Hepatic stellate cell (primary cell): ENCODE measurements at regions not wholly inside any gene's neighbourhood (a gene's known extent, or its start where the extent isn't known, plus 50 kb on each side); places are given as distances from the start of the nearest gene placed in this dataset.

Experiments
- DNase-seq: peaks from one replicate; pipeline ENCODE4 v3.0.0; 2011; ENCODE audit warnings: low spot score

DNA sequence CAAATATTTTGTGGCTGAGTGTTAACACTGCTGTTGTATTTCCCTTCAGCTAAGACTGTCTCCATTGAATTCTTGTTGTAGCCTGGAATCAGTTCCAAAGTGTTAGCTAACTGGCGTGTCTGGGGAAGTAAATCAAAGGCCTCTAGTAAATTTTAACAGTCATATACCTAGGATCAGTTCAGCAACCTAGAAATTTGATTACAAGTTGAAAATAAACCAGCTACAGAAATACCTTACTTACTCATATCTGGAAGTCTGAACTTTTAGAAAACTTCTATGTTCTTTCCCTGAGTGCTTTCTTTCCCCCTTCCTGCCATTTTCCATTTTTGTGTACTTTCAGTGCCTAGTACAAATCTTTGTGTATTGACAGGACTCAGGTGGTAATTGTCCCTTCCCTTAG, 396.7 kb upstream of the DCC start:
- no peak for DNase-seq

DNA sequence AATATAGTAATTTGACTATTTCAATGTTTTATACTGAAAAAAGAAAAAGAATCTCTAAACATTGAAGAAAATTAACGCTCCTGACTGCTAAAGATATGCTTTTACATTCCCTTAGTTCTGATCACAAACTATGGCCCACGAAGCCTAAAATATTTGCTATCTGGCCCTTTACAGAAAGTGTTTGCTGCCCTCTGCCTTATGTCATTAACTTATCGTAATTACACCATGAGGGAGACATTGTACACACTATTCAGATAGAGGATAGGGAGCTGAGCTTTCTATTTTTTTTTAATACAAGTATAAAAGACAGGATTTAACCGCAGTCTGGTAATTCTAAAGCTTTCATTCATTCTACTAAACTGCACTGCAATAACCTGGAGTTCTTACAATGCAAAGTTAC, 393.1 kb upstream of the DCC start:
- DNase-seq: no peak

DNA sequence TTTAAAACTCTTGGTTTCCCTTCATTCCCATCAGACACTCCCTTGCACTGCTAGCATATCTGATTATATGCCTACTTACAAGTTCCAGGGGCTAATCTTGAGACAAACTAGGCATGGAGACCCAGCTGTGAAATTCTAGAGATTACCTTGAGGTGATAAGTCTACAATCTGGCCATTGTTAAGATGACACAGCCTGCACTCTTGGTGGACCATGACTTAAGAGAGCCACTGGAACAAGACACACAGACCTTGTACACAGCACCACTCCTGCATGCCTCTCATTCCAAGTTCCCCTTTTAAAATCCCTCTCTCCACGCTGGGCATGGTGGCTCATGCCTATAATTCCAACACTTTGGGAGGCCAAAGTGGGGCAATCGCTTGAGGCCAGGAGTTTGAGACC, 387.2 kb upstream of the DCC start:
- no peak for DNase-seq

DNA sequence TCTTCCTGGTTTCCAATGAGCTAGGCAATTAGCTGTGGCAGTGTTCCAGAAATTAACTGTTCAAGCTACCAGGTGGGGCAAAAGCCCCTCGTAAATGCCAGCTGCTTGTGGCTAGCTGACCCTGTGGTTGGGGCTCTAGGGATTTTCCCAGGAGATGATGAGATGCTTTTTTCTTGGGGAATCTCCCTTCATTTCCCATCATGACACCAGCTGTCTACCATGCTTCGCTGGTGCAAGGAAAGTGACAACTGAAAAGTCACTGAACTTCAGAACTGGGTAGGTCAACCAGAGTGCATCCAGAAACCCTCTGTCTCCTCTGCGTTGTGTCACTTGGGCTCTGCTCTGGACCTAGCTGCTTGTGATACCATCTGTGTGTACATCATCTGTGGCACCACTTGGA, 386.5 kb upstream of the DCC start:
- no peak for DNase-seq

DNA sequence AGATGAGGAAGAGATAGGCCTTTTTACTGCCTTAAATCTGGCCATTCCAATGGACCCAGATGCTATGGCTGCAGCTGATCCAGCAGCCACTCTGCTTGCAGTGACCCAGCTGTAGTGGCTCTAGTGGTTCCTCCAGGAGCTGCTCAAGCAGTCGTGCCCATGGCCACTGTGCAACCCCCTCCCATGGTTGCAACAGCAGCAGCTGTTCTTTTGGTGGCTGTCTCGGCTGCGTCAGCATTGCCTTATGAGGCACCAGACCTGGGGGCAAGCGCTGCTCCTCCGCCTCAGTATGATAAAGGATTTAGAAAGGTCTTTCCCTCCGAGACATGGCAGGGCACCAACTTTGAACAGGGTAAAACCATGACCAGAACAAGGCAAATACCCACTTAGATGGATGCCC, 384.9 kb upstream of the DCC start:
- no peak for DNase-seq

DNA sequence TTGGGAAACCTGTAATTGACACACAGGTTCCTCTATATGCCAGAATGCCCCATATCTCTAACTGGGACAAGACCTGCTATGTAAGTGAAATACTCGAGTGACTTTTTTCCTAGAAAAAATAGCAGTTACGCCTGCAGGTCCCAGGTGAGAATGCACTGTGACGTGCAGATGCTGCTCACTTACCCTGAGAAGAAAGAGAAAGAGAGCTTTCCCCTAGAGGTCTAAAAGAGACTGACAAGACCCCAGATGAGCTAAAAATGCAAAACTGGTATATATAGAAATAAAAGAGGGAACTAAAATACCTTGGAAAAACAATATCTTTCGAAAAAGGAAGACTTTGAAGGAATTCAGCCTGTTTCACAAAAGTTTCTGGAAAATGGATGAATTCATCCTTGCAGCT, 383.0 kb upstream of the DCC start:
- no peak for DNase-seq

DNA sequence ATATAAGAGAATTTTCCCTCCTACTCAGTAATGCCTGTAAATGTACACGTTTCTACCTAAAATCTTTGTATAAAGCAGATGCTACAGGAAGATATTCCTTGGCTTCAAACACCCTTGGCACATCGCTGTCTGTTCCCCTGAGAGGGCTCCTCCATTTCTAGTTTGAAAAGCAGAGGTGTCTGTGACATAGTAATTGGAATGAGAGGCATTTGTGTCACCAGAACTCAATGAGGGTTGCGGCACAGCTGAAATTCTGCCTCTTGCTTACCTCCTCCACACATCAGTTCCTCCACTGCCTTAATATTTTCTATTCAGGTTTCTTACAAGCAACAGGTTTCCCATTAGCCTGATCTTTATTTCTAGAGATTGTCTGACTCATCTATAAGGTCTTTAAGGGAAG, 359.9 kb upstream of the DCC start:
- no peak for DNase-seq

DNA sequence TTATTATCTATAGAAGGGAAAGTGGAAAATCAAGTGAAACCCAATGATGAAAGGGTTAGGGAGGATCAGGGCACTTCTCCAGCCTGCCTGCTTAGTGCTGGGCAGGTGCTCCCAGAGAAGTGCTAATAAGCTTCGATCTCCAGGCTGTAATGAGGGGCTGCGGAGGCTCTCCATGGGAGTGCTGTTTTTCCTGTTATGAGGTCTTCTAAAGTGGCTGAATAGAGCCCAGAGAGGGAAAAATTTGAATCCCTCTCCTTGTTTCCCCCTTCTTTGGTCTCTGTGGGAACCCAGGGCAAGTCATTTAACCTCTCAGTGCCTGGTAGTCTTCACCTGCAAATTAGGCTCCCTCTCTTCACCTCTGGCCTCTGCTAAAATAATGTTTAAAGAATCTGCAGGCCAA, 351.7 kb upstream of the DCC start:
- no peak for DNase-seq

DNA sequence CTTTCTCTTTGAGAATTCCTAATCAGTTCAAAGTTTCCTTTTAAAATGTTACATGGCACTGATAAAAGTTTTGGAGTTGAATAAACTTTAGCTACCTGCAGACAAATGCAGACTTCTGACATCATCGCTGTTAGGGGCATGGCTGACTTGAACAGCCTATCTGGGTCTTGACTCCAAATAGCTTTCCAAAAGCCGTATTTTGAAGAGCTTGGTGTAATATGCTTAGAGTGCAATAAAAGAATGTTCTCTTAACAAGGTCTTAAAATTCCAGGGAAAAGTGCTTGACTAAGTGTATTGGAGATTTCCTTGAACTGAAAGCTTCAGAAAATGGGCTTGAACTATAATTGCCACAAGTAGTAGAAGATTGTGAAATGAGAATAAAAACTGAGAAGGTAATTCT, 342.9 kb upstream of the DCC start:
- DNase-seq: no peak

DNA sequence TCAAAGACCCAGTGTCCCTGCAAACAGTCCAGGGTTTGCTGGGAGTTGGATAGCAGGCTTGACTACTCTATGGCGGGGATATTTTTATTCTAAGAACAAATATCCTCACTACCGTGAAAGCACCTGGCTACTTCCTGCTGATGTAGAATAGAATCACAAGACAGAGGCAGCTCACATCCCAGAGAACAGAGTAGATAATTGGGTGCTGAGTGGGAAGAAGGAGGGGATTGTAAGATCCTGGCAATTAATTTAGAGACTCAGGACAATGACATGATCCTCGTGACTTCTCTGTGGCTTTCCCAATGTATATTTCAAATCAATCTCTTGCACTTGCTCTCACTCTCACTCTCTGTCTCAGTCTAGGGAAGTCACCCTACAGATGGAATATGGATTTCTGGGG, 341.9 kb upstream of the DCC start:
- DNase-seq: no peak

DNA sequence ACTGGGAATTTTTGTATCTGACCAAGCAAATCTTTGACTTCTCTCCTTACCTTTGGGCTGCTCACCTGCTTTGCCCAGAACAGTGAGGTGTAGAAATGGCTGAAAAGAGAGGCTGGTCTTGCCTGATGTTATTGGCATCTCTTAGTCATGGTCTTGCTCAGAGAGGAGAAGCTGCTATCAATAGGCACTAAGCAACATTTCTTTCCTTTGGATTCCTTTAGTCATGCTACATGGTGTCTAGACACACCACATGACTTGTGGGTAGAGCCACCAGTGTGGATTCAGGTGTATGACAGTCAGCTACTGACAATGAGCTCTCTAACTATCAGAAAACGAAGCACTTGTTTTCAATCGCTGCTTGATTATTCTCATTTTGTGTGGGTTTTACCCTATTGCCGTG, 341.3 kb upstream of the DCC start:
- DNase-seq: no peak

DNA sequence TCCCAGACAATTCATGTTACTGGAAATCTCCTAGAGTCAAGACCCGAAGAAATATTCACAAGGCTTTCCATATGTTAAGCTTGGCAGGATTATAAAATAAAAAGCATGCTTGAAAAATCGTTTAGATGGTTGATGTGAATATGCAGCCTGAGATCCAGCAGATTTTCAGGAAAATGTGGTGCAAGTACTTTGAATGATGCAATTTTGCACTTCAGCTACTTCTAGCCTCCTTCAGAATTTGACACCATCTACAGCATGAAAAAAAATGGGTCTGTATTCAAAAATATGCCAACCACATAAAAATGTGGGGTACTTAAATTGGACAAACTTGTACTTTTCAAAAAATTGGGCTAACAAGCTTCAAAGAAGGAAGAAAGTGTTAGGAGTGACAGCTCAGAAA, 340.6 kb upstream of the DCC start:
- no peak for DNase-seq

DNA sequence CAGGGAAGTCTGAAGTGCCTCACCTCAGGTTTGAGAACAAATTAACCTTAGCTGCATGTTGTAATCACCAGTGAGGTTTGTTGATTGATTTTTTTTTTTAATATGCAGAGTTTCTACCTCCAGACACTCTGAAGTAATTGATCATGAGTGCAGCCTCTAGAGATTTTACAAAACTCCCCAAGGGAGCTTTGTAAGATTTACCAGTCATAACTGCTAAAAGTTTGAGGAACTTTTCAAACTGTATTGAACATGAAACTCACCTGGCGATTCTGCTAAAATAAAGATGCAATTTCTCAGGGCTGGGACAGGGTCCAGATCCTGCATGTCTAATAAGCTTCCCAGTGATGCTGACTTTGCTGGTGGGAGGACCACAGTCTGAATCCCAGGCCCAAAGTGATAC, 339.6 kb upstream of the DCC start:
- no peak for DNase-seq

DNA sequence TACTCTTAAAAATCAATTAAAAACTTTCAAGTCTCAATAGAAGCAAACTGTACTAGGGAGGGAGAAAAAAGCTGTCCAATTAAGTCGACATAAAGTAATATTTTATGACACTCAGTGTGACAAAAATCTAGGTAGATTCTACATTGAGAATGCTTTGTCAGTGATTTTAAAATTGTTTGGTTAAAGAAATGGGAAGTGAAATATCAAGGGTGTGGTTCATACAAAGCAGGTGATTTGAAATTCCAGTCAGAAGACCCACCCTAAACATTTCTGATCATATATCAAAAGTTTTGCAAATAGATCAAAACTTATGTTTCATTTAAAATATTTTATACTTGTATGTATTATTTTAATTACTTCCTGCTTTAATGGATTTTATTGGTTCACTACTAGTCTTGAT, 338.9 kb upstream of the DCC start:
- DNase-seq: no peak

DNA sequence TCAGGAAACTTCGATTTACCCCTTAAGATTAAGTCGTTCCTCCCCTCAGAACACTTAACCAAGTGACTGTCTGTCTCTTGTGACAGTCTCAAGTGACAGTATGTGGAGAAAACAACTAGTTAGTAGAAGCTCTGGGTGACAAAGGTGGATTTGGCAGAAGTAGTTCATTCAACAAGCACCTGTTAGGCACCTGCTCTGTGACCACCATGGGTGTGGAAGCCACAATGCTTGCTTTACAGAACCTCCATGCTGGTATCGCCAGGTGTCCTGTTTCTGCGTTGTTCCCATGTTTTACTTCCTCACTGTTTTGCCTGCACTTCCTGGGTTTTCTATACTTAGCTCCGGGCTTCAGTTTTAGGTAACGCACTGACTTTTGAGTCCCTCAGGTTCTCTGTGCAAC, 337.4 kb upstream of the DCC start:
- DNase-seq: no peak

DNA sequence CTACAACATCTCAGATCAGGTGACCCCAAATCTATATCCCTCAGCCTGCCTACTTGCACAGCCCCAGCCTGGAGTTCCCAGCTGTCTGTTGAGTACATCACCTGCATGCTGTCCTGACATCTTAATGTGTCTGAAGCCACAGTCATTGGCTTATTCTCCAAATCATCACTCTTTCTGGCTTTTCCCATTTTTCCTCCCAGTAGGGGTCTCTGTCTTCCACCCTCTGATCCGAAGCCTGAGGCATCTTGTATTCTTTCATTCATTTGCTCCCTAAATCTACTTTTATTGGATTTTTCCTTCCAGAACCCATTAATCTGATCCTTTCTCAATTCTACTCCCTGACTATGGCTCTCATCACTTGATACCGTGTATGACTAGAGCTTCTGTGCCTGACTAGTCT, 332.9 kb upstream of the DCC start:
- no peak for DNase-seq

DNA sequence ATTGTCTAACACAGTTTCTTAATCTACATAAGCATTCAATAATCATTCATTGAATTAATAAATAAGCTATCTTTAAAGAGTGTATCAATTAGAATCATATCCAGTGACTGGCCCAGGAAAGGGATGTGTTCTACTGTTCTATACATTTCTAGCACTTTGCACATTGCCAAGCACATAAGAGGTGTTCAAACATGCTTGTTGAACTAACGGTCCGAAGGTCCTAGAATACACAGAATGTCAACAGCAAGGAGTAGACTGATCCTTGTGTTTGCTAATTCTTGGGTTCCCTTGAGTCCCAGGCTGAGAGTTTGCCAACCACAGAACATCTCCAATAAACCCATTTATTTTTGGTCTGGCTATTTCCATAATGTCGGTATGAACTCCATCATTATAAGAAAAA, 331.7 kb upstream of the DCC start:
- DNase-seq: no peak

DNA sequence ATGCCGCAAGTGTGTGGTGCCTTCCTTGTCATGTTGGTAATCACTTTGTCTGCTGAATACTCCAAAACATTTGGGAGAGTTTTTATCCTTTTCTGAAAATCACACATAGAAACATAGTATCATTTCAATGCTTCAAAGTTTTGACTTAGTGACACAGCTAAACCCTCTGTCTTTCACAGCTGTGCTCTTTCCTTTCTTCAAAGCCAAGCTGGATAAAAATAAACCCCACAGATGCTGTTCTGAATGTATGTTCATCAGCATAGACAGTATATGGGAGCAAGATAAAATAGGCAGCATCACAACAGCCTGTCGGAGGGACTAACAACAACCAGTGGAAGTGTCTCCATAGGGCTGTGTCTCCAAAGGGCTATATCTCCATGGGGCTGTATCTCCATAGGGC, 331.3 kb upstream of the DCC start:
- DNase-seq: no peak

DNA sequence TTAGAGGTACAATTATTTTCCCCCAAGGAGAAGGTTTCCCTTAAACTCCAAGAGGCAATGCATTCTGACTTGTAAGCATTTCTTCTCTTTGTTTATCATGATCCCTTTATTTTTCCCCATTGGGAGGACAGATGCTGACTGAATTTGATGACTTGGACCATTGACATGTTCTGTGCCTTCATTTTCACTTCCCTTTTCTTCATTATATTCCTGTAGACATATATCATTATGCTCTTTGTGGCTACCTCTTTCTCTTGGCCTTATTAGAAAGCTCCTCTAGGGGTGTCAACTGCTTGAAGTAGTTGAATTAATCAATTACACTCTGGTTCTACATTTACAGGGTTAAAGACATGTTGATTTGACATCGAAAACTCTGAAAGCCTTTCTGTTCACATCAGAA, 330.0 kb upstream of the DCC start:
- DNase-seq: no peak

DNA sequence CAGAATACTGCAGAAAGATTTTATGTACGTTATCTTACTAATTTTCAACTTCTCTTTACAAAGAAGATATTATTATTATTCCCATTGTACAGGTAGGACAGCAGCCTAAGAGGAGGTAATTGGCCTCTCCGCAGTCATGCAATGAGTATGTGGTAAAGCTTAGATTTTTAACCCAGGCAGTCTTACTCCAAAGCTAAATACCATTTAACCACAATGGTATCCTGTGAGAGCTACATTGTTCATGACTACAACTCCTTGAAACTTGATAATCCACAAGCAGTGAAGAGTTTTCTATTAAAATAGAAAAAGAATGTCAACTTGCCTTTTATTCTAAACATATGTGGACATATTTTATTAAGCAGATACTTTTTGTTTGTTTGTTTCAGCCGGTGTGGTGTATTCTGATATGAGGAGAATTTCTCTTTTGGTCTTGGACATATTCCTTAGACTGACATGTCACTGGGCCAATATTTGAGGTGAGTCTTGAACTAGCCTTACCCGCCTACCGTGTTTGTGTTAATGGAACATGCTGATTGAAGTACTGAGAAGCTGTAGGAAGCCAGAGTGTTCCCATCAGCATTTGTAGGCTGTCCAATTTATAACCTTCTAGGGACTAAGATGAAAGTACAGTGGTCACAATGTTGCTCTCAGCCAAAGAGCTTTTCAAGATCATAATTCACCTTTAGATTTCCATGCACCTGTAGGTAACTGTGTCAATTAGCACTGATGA, 293.9 kb upstream of the DCC start:
- DNase-seq: no peak

DNA sequence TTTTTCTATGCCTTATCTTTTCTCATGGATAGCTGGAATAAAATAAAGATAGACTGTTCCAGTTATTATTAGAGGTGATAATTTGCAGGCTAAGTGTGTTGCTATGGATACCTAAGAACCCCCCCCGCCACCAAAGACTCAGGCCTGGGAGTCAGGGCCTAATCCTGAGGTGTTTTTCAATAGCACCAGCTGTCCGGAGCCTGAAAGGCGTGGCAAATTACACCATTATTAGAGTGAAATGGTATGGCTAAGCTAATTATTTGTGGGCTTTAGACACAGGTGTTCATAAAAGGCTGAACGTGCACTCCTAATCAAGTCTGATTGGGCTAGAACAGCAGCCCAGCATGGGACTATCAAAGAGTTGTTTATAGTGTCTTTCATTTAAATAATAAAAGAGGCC, 293.2 kb upstream of the DCC start:
- no peak for DNase-seq

DNA sequence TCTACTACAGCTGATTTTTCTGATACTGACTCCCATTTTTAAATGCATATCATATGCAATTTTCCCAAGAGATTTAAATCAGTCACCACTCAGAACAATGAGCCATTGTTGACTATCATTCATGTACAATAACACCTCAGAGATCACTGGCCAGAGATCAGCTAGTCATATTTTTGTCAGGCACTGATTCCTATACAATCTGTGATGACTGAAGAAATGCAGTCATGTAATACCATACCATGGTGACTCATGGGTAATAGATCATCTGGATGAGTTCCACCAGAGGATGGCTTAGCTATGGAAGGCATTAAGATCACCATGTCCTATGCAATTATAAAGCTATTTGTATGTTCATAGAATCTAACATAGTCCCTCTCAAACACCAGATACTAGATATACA, 285.7 kb upstream of the DCC start:
- no peak for DNase-seq

DNA sequence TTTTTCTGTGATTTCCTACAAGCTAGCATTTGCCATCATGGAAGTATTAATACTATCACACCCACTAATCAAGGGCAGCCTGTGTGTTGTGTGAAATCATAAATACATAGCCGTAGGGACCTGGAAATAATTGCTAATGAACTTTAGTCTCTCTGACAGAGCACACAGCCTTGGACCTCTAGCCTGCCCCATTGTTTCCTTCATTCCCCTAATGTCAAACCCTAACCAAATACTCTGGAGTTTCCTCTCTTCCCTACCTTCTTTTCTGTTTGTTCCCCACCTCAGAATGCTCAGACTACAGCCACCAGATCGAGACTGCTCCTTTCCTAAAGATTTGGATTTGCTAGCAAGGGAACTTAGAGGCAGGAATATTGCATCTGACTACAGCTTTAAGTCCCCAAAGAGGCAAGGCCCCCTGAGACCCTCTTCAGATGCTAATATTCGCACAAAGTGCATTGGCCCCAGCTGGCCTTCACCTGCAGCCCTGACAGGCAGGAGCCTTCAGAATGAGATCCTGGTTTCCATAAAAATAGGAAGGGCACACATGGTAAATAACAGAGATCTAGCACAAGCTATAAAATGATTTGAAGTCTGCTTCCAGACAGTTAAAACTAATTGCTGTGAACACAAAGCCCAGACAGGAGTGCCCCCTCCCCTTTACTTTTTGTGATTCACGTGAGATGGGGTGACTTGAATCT, 279.2 kb upstream of the DCC start:
- DNase-seq: no peak

DNA sequence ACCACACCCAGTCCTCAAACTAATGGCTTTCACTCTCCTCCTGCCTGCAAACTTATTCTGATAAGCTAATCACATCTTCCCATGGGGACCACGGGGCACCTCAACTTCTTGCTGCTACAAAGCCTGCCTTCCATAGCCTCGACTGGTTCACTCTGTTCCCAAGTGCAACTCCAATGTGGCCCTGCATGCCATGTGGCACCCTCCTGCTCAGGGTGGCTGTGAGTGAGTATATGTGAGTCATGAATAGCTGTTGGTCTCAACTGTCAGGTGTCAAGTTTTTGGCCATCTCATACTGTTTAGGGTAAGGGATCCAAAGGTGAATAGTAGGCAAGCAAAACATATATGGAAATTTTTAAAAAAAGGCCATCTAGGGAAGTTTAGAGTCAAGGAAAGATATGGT, 276.1 kb upstream of the DCC start:
- DNase-seq: no peak
